ENCODE measurements at regions not wholly inside any gene's neighbourhood (a gene's known extent, or its start where the extent isn't known, plus 50 kb on each side); places are given as distances from the start of the nearest gene placed in this dataset.

- Histone ChIP-seq H3K4me3 (no peak overlapping the region), H3K9me3 (no peaks in the 10 kb centered on the region), H3K4me1 (no peaks in the 10 kb centered on the region), H3K27ac (no peak overlapping the region), H3K27me3 (no peaks in the 10 kb centered on the region), H3K36me3 (no peaks in the 10 kb centered on the region)
- DNase-seq (no peak), ATAC-seq (no peak)
- intact Hi-C loops (cut with DNase I; ENCODE audit: low total_unique reads) (no loop called here), in situ Hi-C loops (cut with MboI; ENCODE audit: low sequenced_read_pairs in 4 of 4) (no loop called here)
- TF ChIP-seq, protein P1, sequence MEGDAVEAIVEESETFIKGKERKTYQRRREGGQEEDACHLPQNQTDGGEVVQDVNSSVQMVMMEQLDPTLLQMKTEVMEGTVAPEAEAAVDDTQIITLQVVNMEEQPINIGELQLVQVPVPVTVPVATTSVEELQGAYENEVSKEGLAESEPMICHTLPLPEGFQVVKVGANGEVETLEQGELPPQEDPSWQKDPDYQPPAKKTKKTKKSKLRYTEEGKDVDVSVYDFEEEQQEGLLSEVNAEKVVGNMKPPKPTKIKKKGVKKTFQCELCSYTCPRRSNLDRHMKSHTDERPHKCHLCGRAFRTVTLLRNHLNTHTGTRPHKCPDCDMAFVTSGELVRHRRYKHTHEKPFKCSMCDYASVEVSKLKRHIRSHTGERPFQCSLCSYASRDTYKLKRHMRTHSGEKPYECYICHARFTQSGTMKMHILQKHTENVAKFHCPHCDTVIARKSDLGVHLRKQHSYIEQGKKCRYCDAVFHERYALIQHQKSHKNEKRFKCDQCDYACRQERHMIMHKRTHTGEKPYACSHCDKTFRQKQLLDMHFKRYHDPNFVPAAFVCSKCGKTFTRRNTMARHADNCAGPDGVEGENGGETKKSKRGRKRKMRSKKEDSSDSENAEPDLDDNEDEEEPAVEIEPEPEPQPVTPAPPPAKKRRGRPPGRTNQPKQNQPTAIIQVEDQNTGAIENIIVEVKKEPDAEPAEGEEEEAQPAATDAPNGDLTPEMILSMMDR (IDR thresholded peaks at IDR 0.05 in 4 of 5, conservative IDR thresholded peaks at IDR 0.05 in 1 of 5), result no peak
- TF ChIP-seq POLR2A (IDR thresholded peaks at IDR 0.05), result no peak
Observed at GRCh38 chr1:220974431-220974830, 95.2 kb downstream of the HLX start.

DNA sequence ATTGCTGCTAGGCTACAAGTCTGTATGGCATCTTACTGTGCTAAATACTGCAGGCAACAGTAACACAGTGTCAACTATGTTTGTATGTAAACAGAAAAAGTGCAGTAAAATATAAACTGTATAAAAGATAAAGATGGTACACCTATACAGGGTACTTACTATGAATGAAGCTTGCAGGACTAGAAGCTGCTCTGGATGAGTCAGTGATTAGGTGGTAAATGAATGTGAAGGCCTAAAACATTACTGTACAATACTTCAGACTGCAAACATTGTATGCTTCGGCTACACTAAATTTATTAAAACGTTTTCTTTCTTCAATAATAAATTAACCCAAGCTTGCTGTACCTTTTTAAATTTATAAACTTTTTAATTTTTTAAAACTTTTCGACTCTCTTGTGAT, 97.1 kb downstream of the HLX start:
- Histone ChIP-seq H3K36me3 (no peaks in the 10 kb centered on the region), H3K9me3 (no peaks in the 10 kb centered on the region), H3K27me3 (no peaks in the 10 kb centered on the region), H3K4me1 (no peaks in the 10 kb centered on the region), H3K27ac (no peak overlapping the region), H3K4me3 (no peak overlapping the region)
- intact Hi-C loops (cut with DNase I; ENCODE audit: low total_unique reads) (no loop called here), in situ Hi-C loops (cut with MboI; ENCODE audit: low sequenced_read_pairs in 4 of 4) (no loop called here)
- DNase-seq (no peak), ATAC-seq (no peak)
- no peak for TF ChIP-seq POLR2A (IDR thresholded peaks at IDR 0.05)
- TF ChIP-seq, protein P1 (IDR thresholded peaks at IDR 0.05 in 4 of 5, conservative IDR thresholded peaks at IDR 0.05 in 1 of 5), result no peak

DNA sequence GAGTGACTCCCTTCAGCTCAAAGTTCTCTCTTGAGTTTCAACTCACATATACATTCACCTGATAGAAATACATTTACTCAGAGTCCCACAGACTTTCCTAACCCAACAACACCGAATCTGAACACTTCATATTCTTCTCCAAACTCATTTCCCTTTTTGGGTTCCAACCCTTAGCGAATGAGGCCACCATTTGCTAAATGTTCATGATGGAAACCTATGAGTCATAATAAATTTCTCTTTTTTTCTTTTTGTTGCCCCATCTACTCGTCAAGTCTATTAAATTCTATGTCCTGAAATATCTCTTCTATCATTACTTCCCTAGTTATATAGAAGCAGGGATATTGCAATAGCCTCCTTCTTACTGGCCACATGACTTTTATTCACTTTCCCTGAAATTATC, 100.1 kb downstream of the HLX start:
- Histone ChIP-seq H3K9me3 (no peaks in the 10 kb centered on the region), H3K27ac (no peak overlapping the region), H3K36me3 (no peaks in the 10 kb centered on the region), H3K27me3 (no peaks in the 10 kb centered on the region), H3K4me1 (no peaks in the 10 kb centered on the region), H3K4me3 (no peak overlapping the region)
- in situ Hi-C loops (cut with MboI; ENCODE audit: low sequenced_read_pairs in 4 of 4), result no loop called here
- ATAC-seq (no peak), DNase-seq (no peak)
- no peak for TF ChIP-seq POLR2A (IDR thresholded peaks at IDR 0.05)
- TF ChIP-seq, protein P1 (IDR thresholded peaks at IDR 0.05 in 4 of 5, conservative IDR thresholded peaks at IDR 0.05 in 1 of 5), result no peak
- intact Hi-C loops (cut with DNase I; ENCODE audit: low total_unique reads), result no loop called here

DNA sequence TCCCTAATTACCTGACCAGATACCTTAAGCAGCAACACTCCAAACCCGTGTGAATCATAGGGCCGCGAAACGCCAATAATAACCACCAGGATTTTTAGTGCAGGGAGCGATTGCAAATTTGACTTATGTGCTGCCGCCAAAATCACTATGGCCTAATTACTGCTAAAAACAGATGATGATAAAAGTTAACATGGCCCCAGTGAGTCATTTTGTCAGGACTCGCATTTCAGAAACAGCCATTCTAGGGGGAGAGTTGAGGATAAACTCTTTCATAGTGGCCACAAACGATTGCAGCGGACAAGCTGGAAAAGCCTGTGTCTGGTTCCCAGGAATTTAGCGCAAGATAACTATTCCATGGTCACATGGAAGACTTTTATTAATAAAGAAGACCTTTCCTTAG, 103.4 kb downstream of the HLX start:
- TF ChIP-seq, protein P1 (IDR thresholded peaks at IDR 0.05 in 4 of 5, conservative IDR thresholded peaks at IDR 0.05 in 1 of 5), result no peak
- TF ChIP-seq POLR2A (IDR thresholded peaks at IDR 0.05), result no peak
- no peak overlapping the region for H3K27ac ChIP-seq
- DNase-seq (no peak), ATAC-seq (no peak)
- in situ Hi-C loops (cut with MboI; ENCODE audit: low sequenced_read_pairs in 4 of 4), result no loop called here
- H3K4me1 ChIP-seq, result no peaks in the 10 kb centered on the region
- H3K36me3 ChIP-seq, result no peaks in the 10 kb centered on the region
- H3K9me3 ChIP-seq, result no peaks in the 10 kb centered on the region
- no peaks in the 10 kb centered on the region for H3K27me3 ChIP-seq
- H3K4me3 ChIP-seq, result no peak overlapping the region
- intact Hi-C loops (cut with DNase I; ENCODE audit: low total_unique reads), result no loop called here

GRCh38 chr1:220983877-220984635, 104.8 kb downstream of the HLX start:
- Histone ChIP-seq H3K36me3 (no peaks in the 10 kb centered on the region), H3K27ac (no peak overlapping the region), H3K9me3 (no peaks in the 10 kb centered on the region), H3K27me3 (no peaks in the 10 kb centered on the region), H3K4me3 (no peak overlapping the region), H3K4me1 (no peaks in the 10 kb centered on the region)
- no peak for ATAC-seq
- in situ Hi-C loops (cut with MboI; ENCODE audit: low sequenced_read_pairs in 4 of 4) (no loop called here), intact Hi-C loops (cut with DNase I; ENCODE audit: low total_unique reads) (no loop called here)
- no peak for DNase-seq
- TF ChIP-seq, protein P1 (IDR thresholded peaks at IDR 0.05 in 4 of 5, conservative IDR thresholded peaks at IDR 0.05 in 1 of 5), result no peak
- TF ChIP-seq POLR2A (IDR thresholded peaks at IDR 0.05), result no peak
